Endothelial cell of umbilical vein (primary cell): ENCODE measurements at regions not wholly inside any gene's neighbourhood (a gene's known extent, or its start where the extent isn't known, plus 50 kb on each side); places are given as distances from the start of the nearest gene placed in this dataset.

Experiments used
- CTCF ChIP-seq, 2 donors: IDR thresholded peaks; 1 replicate in 1 of 2; 2 replicates in 1 of 2; pipeline ENCODE4 v1.5.1; 2011; ENCODE audit warnings: low read length in 2 of 2, mild to moderate bottlenecking in 2 of 2, moderate library complexity in 2 of 2, control low read depth in 1 of 2, inconsistent platforms in 1 of 2, low read depth in 1 of 2; ENCODE audit not compliant: insufficient read depth in 1 of 2; ENCODE audit errors: extremely low read depth in 1 of 2
- EZH2 ChIP-seq: IDR thresholded peaks from 2 replicates; pipeline ENCODE4 v1.6.1; 2012; ENCODE audit warnings: borderline replicate concordance, low read depth, mild to moderate bottlenecking, moderate library complexity, low read length, inconsistent platforms; ENCODE audit not compliant: severe bottlenecking
- GATA2 ChIP-seq: IDR thresholded peaks from 2 replicates; pipeline ENCODE4 v1.7.0; 2011; ENCODE audit warnings: low read depth, mild to moderate bottlenecking, moderate library complexity, mixed read lengths, low read length; ENCODE audit not compliant: insufficient read length, insufficient read depth
- MAX ChIP-seq: IDR thresholded peaks from 2 replicates; pipeline ENCODE4 v1.6.1; 2011; ENCODE audit not compliant: insufficient read depth, insufficient read length
- POLR2A ChIP-seq: IDR thresholded peaks from 2 replicates; pipeline ENCODE4 v1.6.1; 2012; ENCODE audit warnings: low read depth, mild to moderate bottlenecking, control low read depth, low read length
- POLR2AphosphoS5 ChIP-seq: IDR thresholded peaks from 2 replicates; pipeline ENCODE4 v1.6.1; 2012; ENCODE audit warnings: low read depth, mild to moderate bottlenecking, control low read depth, low read length, moderate library complexity; ENCODE audit not compliant: insufficient read depth

GRCh38 chr6:1076531-1077459 is 235.1 kb upstream of the FOXQ1 start:
- no peak for TF ChIP-seq EZH2
- no peak for TF ChIP-seq CTCF (IDR thresholded peaks at IDR 0.05; ENCODE audit: extremely low read depth in 1 of 2, insufficient read depth in 1 of 2, low read depth in 1 of 2, low read length in 2 of 2)
- TF ChIP-seq MAX, result no peak
- no peak for TF ChIP-seq POLR2A
- no peak for TF ChIP-seq GATA2
- TF ChIP-seq POLR2AphosphoS5, result no peak
